ENCODE measurements at regions not wholly inside any gene's neighbourhood (a gene's known extent, or its start where the extent isn't known, plus 50 kb on each side); places are given as distances from the start of the nearest gene placed in this dataset.

DNA sequence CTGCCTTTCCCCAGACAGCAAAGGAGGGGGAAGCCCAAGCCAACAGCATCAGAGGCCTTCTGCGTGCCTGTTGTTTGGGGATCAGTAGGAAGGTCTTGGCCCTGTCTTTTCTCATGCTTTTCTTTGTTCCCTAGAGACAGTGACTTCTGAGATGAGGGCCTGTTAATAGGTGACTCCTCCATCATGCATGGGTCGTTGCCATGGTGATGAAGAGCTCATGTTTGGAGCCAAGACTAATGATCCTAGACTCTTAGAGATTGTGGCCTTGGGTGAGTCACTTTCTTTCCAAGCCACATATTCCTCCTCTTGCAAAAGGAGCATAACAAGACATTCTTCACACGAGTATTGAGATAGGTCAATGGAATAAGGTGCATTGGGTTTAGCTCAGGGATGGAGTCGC is 201.1 kb upstream of the ASIC2 start:
- no peaks in the 10 kb centered on the region for H3K79me2 ChIP-seq (ENCODE audit: control insufficient read depth, insufficient read depth, low read length)
- no peaks in the 10 kb centered on the region for H4K20me1 ChIP-seq (replicated peaks; ENCODE audit: control insufficient read depth, extremely low read depth, insufficient read depth, low read length)
- intact Hi-C loops (cut with micrococcal nuclease) (no loop called here), dilution Hi-C loops (cut with MboI; ENCODE audit: extremely low pct_ligation_motif_present, low sequenced_read_pairs) (no loop called here)
- no peak overlapping the region for H3K27ac ChIP-seq (ENCODE audit: insufficient read depth, low read depth, low read length)
- ChIA-PET CTCF (no interaction called here), POLR2A (no interaction called here)
- TF ChIP-seq GATA2 (IDR thresholded peaks at IDR 0.05; ENCODE audit: insufficient read depth, insufficient read length, low read depth, low read length) (no peak), EZH2 (IDR thresholded peaks at IDR 0.05; ENCODE audit: borderline replicate concordance, low read depth, low read length, severe bottlenecking) (no peak), JUN (IDR thresholded peaks at IDR 0.05; ENCODE audit: borderline replicate concordance, insufficient read depth, insufficient read length, low read depth) (no peak), POLR2A (IDR thresholded peaks at IDR 0.05; ENCODE audit: low read depth, low read length) (no peak)
- TF ChIP-seq, protein P1, sequence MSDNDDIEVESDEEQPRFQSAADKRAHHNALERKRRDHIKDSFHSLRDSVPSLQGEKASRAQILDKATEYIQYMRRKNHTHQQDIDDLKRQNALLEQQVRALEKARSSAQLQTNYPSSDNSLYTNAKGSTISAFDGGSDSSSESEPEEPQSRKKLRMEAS (IDR thresholded peaks at IDR 0.05; ENCODE audit: insufficient read depth, insufficient read length), result no peak
- TF ChIP-seq, protein P2, sequence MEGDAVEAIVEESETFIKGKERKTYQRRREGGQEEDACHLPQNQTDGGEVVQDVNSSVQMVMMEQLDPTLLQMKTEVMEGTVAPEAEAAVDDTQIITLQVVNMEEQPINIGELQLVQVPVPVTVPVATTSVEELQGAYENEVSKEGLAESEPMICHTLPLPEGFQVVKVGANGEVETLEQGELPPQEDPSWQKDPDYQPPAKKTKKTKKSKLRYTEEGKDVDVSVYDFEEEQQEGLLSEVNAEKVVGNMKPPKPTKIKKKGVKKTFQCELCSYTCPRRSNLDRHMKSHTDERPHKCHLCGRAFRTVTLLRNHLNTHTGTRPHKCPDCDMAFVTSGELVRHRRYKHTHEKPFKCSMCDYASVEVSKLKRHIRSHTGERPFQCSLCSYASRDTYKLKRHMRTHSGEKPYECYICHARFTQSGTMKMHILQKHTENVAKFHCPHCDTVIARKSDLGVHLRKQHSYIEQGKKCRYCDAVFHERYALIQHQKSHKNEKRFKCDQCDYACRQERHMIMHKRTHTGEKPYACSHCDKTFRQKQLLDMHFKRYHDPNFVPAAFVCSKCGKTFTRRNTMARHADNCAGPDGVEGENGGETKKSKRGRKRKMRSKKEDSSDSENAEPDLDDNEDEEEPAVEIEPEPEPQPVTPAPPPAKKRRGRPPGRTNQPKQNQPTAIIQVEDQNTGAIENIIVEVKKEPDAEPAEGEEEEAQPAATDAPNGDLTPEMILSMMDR (IDR thresholded peaks at IDR 0.05; ENCODE audit: extremely low read depth in 1 of 2, insufficient read depth in 1 of 2, low read depth in 1 of 2, low read length in 2 of 2), result no peak
- no peaks in the 10 kb centered on the region for H3K9me3 ChIP-seq (replicated peaks; ENCODE audit: control insufficient read depth, insufficient read depth, low read length)
- H3K9me1 ChIP-seq (replicated peaks; ENCODE audit: control insufficient read depth, extremely low read depth, insufficient read depth, low read length), result no peaks in the 10 kb centered on the region
- no TSS peak for BruUV-seq (replicated peaks)
- no peak overlapping the region for H3K9ac ChIP-seq (replicated peaks; ENCODE audit: extremely low read depth, insufficient read depth, low read length)
- no peak overlapping the region for H3K4me2 ChIP-seq (ENCODE audit: insufficient read depth, low read length)
- DNase-seq (ENCODE audit: low read depth, low spot score) (no peak), FAIRE-seq (no peak)
- H3K4me1 ChIP-seq (ENCODE audit: control insufficient read depth, extremely low read depth, insufficient read depth, low read length), result no peaks in the 10 kb centered on the region
- no peaks in the 10 kb centered on the region for H3K36me3 ChIP-seq (ENCODE audit: control insufficient read depth in 2 of 2, extremely low read depth in 1 of 2, insufficient read depth in 2 of 2, low read length in 2 of 2)
- no peak overlapping the region for H2AFZ ChIP-seq (ENCODE audit: low read depth, low read length)
- no peaks in the 10 kb centered on the region for H3K27me3 ChIP-seq (ENCODE audit: control insufficient read depth in 2 of 2, insufficient read depth in 2 of 2, low read length in 2 of 2)
- no peak overlapping the region for H3K4me3 ChIP-seq (replicated peaks in 1 of 3; ENCODE audit: insufficient read depth in 1 of 3, low read depth in 1 of 3, low read length in 3 of 3)

DNA sequence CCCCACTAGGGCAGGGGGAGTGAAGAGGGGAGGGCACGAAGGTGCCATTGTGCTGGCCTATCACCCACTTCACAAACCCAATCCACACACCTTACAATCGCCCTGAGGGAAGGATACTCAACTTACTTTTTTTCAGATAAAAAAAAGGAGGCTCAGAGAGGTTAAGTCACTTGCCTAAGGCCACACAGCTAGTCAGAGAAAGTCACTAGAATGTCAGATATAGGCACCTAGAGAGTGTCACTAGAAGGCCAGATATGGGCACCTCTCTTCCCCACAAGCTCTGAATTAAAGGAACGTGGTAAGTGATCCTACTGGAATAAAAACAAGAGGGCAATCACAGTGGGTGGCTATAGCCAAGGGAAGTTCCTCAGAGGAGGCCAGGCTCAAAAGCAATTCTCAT is 204.5 kb upstream of the ASIC2 start:
- no TSS peak for BruUV-seq (replicated peaks)
- FAIRE-seq, result no peak

More for the DNA sequence above, 204.5 kb upstream of the ASIC2 start:
- H3K36me3 ChIP-seq (ENCODE audit: control insufficient read depth in 2 of 2, extremely low read depth in 1 of 2, insufficient read depth in 2 of 2, low read length in 2 of 2), result no peaks in the 10 kb centered on the region
- H3K79me2 ChIP-seq (ENCODE audit: control insufficient read depth, insufficient read depth, low read length), result no peaks in the 10 kb centered on the region
- no peaks in the 10 kb centered on the region for H3K27me3 ChIP-seq (ENCODE audit: control insufficient read depth in 2 of 2, insufficient read depth in 2 of 2, low read length in 2 of 2)
- no peak overlapping the region for H3K27ac ChIP-seq (ENCODE audit: insufficient read depth, low read depth, low read length)
- CTCF ChIA-PET, result no interaction called here
- H2AFZ ChIP-seq (ENCODE audit: low read depth, low read length), result no peak overlapping the region
- no peak overlapping the region for H3K9ac ChIP-seq (replicated peaks; ENCODE audit: extremely low read depth, insufficient read depth, low read length)
- H3K4me2 ChIP-seq (ENCODE audit: insufficient read depth, low read length), result no peak overlapping the region
- DNase-seq (ENCODE audit: low read depth, low spot score), result no peak
- dilution Hi-C loops (cut with MboI; ENCODE audit: extremely low pct_ligation_motif_present, low sequenced_read_pairs), result no loop called here
- no peaks in the 10 kb centered on the region for H3K9me1 ChIP-seq (replicated peaks; ENCODE audit: control insufficient read depth, extremely low read depth, insufficient read depth, low read length)
- POLR2A ChIA-PET, result no interaction called here
- intact Hi-C loops (cut with micrococcal nuclease), result no loop called here
- H4K20me1 ChIP-seq (replicated peaks; ENCODE audit: control insufficient read depth, extremely low read depth, insufficient read depth, low read length), result no peaks in the 10 kb centered on the region
- TF ChIP-seq POLR2A (IDR thresholded peaks at IDR 0.05; ENCODE audit: low read depth, low read length) (no peak), POLR2AphosphoS5 (IDR thresholded peaks at IDR 0.05; ENCODE audit: insufficient read depth, low read depth, low read length) (no peak)
- H3K4me1 ChIP-seq (ENCODE audit: control insufficient read depth, extremely low read depth, insufficient read depth, low read length), result no peaks in the 10 kb centered on the region
- H3K9me3 ChIP-seq (replicated peaks; ENCODE audit: control insufficient read depth, insufficient read depth, low read length), result no peaks in the 10 kb centered on the region
- no peak overlapping the region for H3K4me3 ChIP-seq (replicated peaks in 1 of 3; ENCODE audit: insufficient read depth in 1 of 3, low read depth in 1 of 3, low read length in 3 of 3)

Data from endothelial cell of umbilical vein (primary cell).